ENCODE measurements at regions not wholly inside any gene's neighbourhood (a gene's known extent, or its start where the extent isn't known, plus 50 kb on each side); places are given as distances from the start of the nearest gene placed in this dataset.

- no peak for TF ChIP-seq ZNF548 (tag by site-specific recombination; IDR thresholded peaks at IDR 0.05)
- no peak for TF ChIP-seq ZNF664 (tag by site-specific recombination; IDR thresholded peaks at IDR 0.05)
- TF ChIP-seq ZNF37A (tag by site-specific recombination; IDR thresholded peaks at IDR 0.05): no peak
- no peak for TF ChIP-seq ZNF324 (tag by site-specific recombination; IDR thresholded peaks at IDR 0.05)
- ChIA-PET POLR2A (no interaction called here), CTCF (no interaction called here)
- H3K9me3 ChIP-seq (ENCODE audit: control insufficient read depth, insufficient read depth, low read depth, low read length): no peaks in the 10 kb centered on the region
- H3K4me3 ChIP-seq (ENCODE audit: low read depth, low read length): no peak overlapping the region
- no peak overlapping the region for H3K27ac ChIP-seq (ENCODE audit: extremely low read depth, low read depth, low read length)
- no peaks in the 10 kb centered on the region for H3K4me1 ChIP-seq (ENCODE audit: control insufficient read depth, insufficient read depth, low read length)
- no peaks in the 10 kb centered on the region for H3K36me3 ChIP-seq (ENCODE audit: control insufficient read depth in 2 of 2, insufficient read depth in 1 of 2, low read length in 2 of 2)
These were observed 199.4 kb upstream of the PTBP2 start for GRCh38 chr1:96521994-96522760.

- TF ChIP-seq ZNF768 (tag by site-specific recombination; IDR thresholded peaks at IDR 0.05) (no peak), ZNF837 (tag by site-specific recombination; IDR thresholded peaks at IDR 0.05) (no peak), ZNF366 (tag by site-specific recombination; conservative IDR thresholded peaks at IDR 0.05) (no peak), ZFP37 (tag by site-specific recombination; IDR thresholded peaks at IDR 0.05) (no peak), ZEB2 (tag by site-specific recombination; IDR thresholded peaks at IDR 0.05) (no peak), ZNF449 (tag by site-specific recombination; IDR thresholded peaks at IDR 0.05) (no peak), ZNF211 (tag by site-specific recombination; IDR thresholded peaks at IDR 0.05; ENCODE audit: low read depth) (no peak), ZNF580 (tag by site-specific recombination; IDR thresholded peaks at IDR 0.05) (no peak), ZNF175 (tag by site-specific recombination; IDR thresholded peaks at IDR 0.05) (no peak), ZNF549 (tag by site-specific recombination; IDR thresholded peaks at IDR 0.05) (no peak), ZBTB10 (tag by site-specific recombination; IDR thresholded peaks at IDR 0.05) (no peak), ZNF704 (tag by site-specific recombination; IDR thresholded peaks at IDR 0.05) (no peak)
- no peaks in the 10 kb centered on the region for H3K36me3 ChIP-seq (ENCODE audit: control insufficient read depth in 2 of 2, insufficient read depth in 1 of 2, low read length in 2 of 2)
- ChIA-PET CTCF (no interaction called here), POLR2A (no interaction called here)
- no peak overlapping the region for H3K4me3 ChIP-seq (ENCODE audit: low read depth, low read length)
- no peak overlapping the region for H3K27ac ChIP-seq (ENCODE audit: extremely low read depth, low read depth, low read length)
- H3K4me1 ChIP-seq (ENCODE audit: control insufficient read depth, insufficient read depth, low read length): no peaks in the 10 kb centered on the region
- H3K9me3 ChIP-seq (ENCODE audit: control insufficient read depth, insufficient read depth, low read depth, low read length): no peaks in the 10 kb centered on the region
These were observed 198.7 kb upstream of the PTBP2 start for GRCh38 chr1:96522927-96523326.

GRCh38 chr1:96524100-96524499 is 197.5 kb upstream of the PTBP2 start:
- Histone ChIP-seq H3K9me3 (ENCODE audit: control insufficient read depth, insufficient read depth, low read depth, low read length) (no peaks in the 10 kb centered on the region), H3K36me3 (ENCODE audit: control insufficient read depth in 2 of 2, insufficient read depth in 1 of 2, low read length in 2 of 2) (no peaks in the 10 kb centered on the region), H3K4me1 (ENCODE audit: control insufficient read depth, insufficient read depth, low read length) (no peaks in the 10 kb centered on the region), H3K4me3 (ENCODE audit: low read depth, low read length) (no peak overlapping the region), H3K27ac (ENCODE audit: extremely low read depth, low read depth, low read length) (no peak overlapping the region)
- TF ChIP-seq KLF10 (tag by site-specific recombination; IDR thresholded peaks at IDR 0.05) (no peak), ZNF174 (tag by site-specific recombination; IDR thresholded peaks at IDR 0.05) (no peak), ELK4 (IDR thresholded peaks at IDR 0.05; ENCODE audit: borderline replicate concordance, low read depth, low read length) (no peak), ZSCAN18 (tag by site-specific recombination; IDR thresholded peaks at IDR 0.05) (no peak)
- CTCF ChIA-PET: interaction anchor here (0.5 kb wide), 1 partner anchor 1174 kb away, joined by 3 read pairs; no protein-coding TSS in a partner anchor
- POLR2A ChIA-PET: no interaction called here

Measured in HEK293 (cell line).